Prostate gland (tissue), 2 donors: ENCODE measurements at regions not wholly inside any gene's neighbourhood (a gene's known extent, or its start where the extent isn't known, plus 50 kb on each side); places are given as distances from the start of the nearest gene placed in this dataset.

Source experiments
- POLR2A ChIP-seq: fragments of 450-650 bp; IDR thresholded peaks from one replicate; pipeline ENCODE4 v1.6.1; 2016; ENCODE audit warnings: antibody characterized with exemption, mild to moderate bottlenecking
- POLR2AphosphoS5 ChIP-seq: sonication (generic); formaldehyde crosslinking; IDR thresholded peaks from one replicate; pipeline ENCODE4 v1.6.1; 2017; ENCODE audit warnings: antibody characterized with exemption
- TF ChIP-seq, protein P1 (sequence below), 4 experiments: fragments of 200-600 bp in 2 of 4; fragments of 450-650 bp in 2 of 4; sonication (generic) in 2 of 4; IDR thresholded peaks; 1 replicate in 3 of 4; 2 replicates in 1 of 4; pipeline ENCODE4 v1.5.1; 2016 to 2019; ENCODE audit warnings: antibody characterized with exemption in 4 of 4, mild to moderate bottlenecking in 2 of 4, moderate library complexity in 2 of 4

DNA sequence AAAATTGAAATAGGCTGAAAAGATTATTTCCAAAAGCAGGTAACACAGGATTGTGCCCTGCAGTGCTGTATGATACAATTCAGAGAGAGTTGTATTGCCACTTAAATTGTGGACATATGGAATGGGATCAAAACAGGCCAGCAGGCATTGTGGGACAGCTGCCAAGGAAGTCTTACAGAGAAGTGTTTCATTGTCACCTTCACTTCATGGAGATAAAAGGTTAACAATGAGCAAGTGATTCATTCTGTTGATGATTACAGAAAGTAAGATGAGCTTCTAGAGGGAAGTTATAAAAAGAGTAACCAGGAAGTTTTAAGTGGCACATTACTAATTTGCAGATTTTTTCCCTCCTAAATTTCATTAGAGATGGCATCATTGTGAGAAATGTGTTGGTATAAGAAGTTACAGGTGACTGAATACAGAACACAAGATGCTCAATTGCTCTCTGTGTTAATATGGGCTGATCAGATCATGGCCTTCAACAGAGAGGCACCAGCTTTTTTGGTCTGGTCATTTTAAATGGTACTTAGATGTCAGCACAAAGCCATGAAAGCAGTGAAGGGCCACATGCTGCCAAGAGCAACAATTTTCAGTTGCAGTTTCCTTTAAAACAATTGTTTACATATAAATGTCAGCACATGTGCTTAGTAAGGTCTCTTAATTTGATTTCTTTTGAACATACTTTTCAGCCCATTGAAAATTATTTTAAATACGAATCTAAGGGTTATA lies 402.5 kb upstream of the FKBP1C start:
- TF ChIP-seq POLR2A: no peak
- TF ChIP-seq, protein P1, sequence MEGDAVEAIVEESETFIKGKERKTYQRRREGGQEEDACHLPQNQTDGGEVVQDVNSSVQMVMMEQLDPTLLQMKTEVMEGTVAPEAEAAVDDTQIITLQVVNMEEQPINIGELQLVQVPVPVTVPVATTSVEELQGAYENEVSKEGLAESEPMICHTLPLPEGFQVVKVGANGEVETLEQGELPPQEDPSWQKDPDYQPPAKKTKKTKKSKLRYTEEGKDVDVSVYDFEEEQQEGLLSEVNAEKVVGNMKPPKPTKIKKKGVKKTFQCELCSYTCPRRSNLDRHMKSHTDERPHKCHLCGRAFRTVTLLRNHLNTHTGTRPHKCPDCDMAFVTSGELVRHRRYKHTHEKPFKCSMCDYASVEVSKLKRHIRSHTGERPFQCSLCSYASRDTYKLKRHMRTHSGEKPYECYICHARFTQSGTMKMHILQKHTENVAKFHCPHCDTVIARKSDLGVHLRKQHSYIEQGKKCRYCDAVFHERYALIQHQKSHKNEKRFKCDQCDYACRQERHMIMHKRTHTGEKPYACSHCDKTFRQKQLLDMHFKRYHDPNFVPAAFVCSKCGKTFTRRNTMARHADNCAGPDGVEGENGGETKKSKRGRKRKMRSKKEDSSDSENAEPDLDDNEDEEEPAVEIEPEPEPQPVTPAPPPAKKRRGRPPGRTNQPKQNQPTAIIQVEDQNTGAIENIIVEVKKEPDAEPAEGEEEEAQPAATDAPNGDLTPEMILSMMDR (IDR thresholded peaks at IDR 0.05): no peak
- no peak for TF ChIP-seq POLR2AphosphoS5
